GM12878 (cell line): ENCODE measurements at regions not wholly inside any gene's neighbourhood (a gene's known extent, or its start where the extent isn't known, plus 50 kb on each side); places are given as distances from the start of the nearest gene placed in this dataset.

Experiments
- ATAC-seq: fragments of 200-7000 bp; cut with Tn5 transposase; 3 replicates; pipeline ENCODE4 v1.9.1; 2020; ENCODE audit warnings: mild to moderate bottlenecking, moderate library complexity
- BruUV-seq: library from RNA; stranded (reverse); fragments of 400-500 nt; replicated peaks from 2 replicates; lab custom pipeline; 2021; lab: Mats Ljungman, UMichigan
- CTCF ChIA-PET: fragments of 300-600 bp; sonication (Branson Sonifier 250); formaldehyde crosslinking; extraction: SDS; loops from one replicate; lab custom pipeline; 2021; ENCODE audit warnings: inconsistent platforms; lab: Yijun Ruan, JAX
- POLR2A ChIA-PET: fragments of 350-600 bp; formaldehyde crosslinking; extraction: SDS; loops from one replicate; lab custom pipeline; 2021; ENCODE audit warnings: inconsistent platforms; lab: Charles Lee
- RAD21 ChIA-PET: fragments of 300-600 bp; sonication (Branson Sonifier 250); formaldehyde crosslinking; loops from one replicate; lab custom pipeline; 2023; ENCODE audit warnings: antibody characterized with exemption; ENCODE audit not compliant: unreplicated experiment; lab: Charles Lee
- SMC1A ChIA-PET: fragments of 300-600 bp; sonication (Branson Sonifier 250); formaldehyde crosslinking; loops from one replicate; lab custom pipeline; 2023; ENCODE audit not compliant: unreplicated experiment, uncharacterized antibody; lab: Charles Lee
- DNase-seq: peaks from one replicate; pipeline ENCODE4 v3.0.0-alpha.2; 2011; ENCODE audit warnings: low read depth, low spot score
- FAIRE-seq: peaks from 3 replicates; lab custom pipeline; 2011; peaks lifted over from hg19 to GRCh38; lab: Jason Lieb, UNC
- H2AFZ ChIP-seq: 2 replicates; pipeline ENCODE4 v1.6.0; 2011; ENCODE audit warnings: low read depth, low read length, control low read depth; ENCODE audit not compliant: control insufficient read depth
- H3K27ac ChIP-seq: 2 replicates; pipeline ENCODE4 v1.5.1; 2011; ENCODE audit warnings: control low read depth; ENCODE audit not compliant: control insufficient read depth, insufficient read depth
- H3K27me3 ChIP-seq, 2 experiments: replicated peaks in 1 of 2; 2 replicates each; pipeline versions ENCODE4 v1.6.0 to v1.6.1; 2011; ENCODE audit warnings: low read length in 1 of 2; ENCODE audit not compliant: control insufficient read depth in 2 of 2, insufficient read depth in 2 of 2
- H3K36me3 ChIP-seq, 2 experiments: 2 replicates each; pipeline ENCODE4 v1.5.1; 2011; ENCODE audit warnings: low read length in 1 of 2; ENCODE audit not compliant: control insufficient read depth in 2 of 2, insufficient read depth in 2 of 2
- H3K4me1 ChIP-seq: 2 replicates; pipeline ENCODE4 v1.6.1; 2011; ENCODE audit warnings: mild to moderate bottlenecking, low read length, moderate library complexity, mixed read lengths; ENCODE audit not compliant: control insufficient read depth, insufficient read depth
- H3K4me2 ChIP-seq: 2 replicates; pipeline ENCODE4 v1.6.0; 2011; ENCODE audit warnings: control low read depth; ENCODE audit not compliant: control insufficient read depth, insufficient read depth
- H3K4me3 ChIP-seq: fragments of 200-600 bp; sonication (generic); 2 replicates; pipeline ENCODE4 v1.5.1; 2016
- H3K79me2 ChIP-seq: 2 replicates; pipeline ENCODE4 v1.6.0; 2011; ENCODE audit warnings: low read length; ENCODE audit not compliant: control insufficient read depth, insufficient read depth
- H3K9ac ChIP-seq: 2 replicates; pipeline ENCODE4 v1.8.0; 2011; ENCODE audit warnings: low read length, control low read depth, mixed read lengths; ENCODE audit not compliant: control insufficient read depth, insufficient read depth
- H3K9me3 ChIP-seq: replicated peaks from 3 replicates; pipeline ENCODE4 v1.5.1; 2011; ENCODE audit warnings: mild to moderate bottlenecking, low read length; ENCODE audit not compliant: control insufficient read depth, insufficient read depth
- H4K20me1 ChIP-seq: 2 replicates; pipeline ENCODE4 v1.6.0; 2011; ENCODE audit not compliant: control insufficient read depth, insufficient read depth
- CHD2 ChIP-seq: IDR thresholded peaks from 2 replicates; pipeline ENCODE4 v1.6.1; 2011; ENCODE audit warnings: low read depth, low read length, improper control_type of control experiment, borderline replicate concordance
- MXI1 ChIP-seq: fragments of 150-350 bp; IDR thresholded peaks from 2 replicates; pipeline ENCODE4 v1.6.1; 2011; ENCODE audit warnings: low read depth, mild to moderate bottlenecking, inconsistent platforms, low read length, improper control_type of control experiment
- PAX5 ChIP-seq: IDR thresholded peaks from 2 replicates; pipeline ENCODE4 v1.6.1; 2011; ENCODE audit warnings: low read depth, low read length, borderline replicate concordance
- SUPT20H ChIP-seq: IDR thresholded peaks from 2 replicates; pipeline ENCODE4 v1.6.1; 2011; ENCODE audit warnings: low read depth, mild to moderate bottlenecking, low read length, moderate library complexity, borderline replicate concordance; ENCODE audit not compliant: control insufficient read depth
- WRNIP1 ChIP-seq: IDR thresholded peaks from 2 replicates; pipeline ENCODE4 v1.6.1; 2011; ENCODE audit warnings: low read depth, low read length, improper control_type of control experiment, borderline replicate concordance
- YY1 ChIP-seq: IDR thresholded peaks from 2 replicates; pipeline ENCODE4 v1.6.1; 2011; ENCODE audit warnings: low read depth, mild to moderate bottlenecking, low read length
- WGBS: methylation state at CpG from one replicate; pipeline ENCODE4 v1.1.6; 2016; ENCODE audit warnings: low lambda C conversion rate; ENCODE audit not compliant: insufficient replicate concordance, insufficient coverage; ENCODE audit errors: missing lambda C conversion rate; 5-methylcytosine and 5-hydroxymethylcytosine counted together
- in situ Hi-C: fragments of 300-500 bp; cut with MboI; formaldehyde crosslinking; loops from 9 replicates; pipeline ENCODE4 v1.14.3; 2018; ENCODE audit warnings: mixed read lengths
- intact Hi-C: fragments of 100-400 bp; cut with micrococcal nuclease; formaldehyde crosslinking; loops from one replicate; pipeline ENCODE4 v1.14.2; 2022; ENCODE audit not compliant: unreplicated experiment
- TF ChIP-seq, protein P1 (sequence below): fragments of 450-650 bp; IDR thresholded peaks from 2 replicates; pipeline ENCODE4 v1.6.1; 2018; ENCODE audit warnings: mild to moderate bottlenecking, low read depth, moderate library complexity; ENCODE audit not compliant: partially characterized antibody
- TF ChIP-seq, protein P2 (sequence below): IDR thresholded peaks from 2 replicates; pipeline ENCODE4 v1.6.1; 2012; ENCODE audit warnings: low read depth, low read length, improper control_type of control experiment
- TF ChIP-seq, protein P3 (sequence below), 3 experiments: IDR thresholded peaks in 2 of 3; conservative IDR thresholded peaks in 1 of 3; 2 replicates each; pipeline ENCODE4 v1.5.1; 2011; ENCODE audit warnings: low read depth in 3 of 3, low read length in 3 of 3, mild to moderate bottlenecking in 3 of 3, control low read depth in 2 of 3, moderate library complexity in 2 of 3, inconsistent platforms in 1 of 3, mixed read lengths in 1 of 3; ENCODE audit not compliant: control insufficient read depth in 2 of 3, insufficient read depth in 1 of 3; ENCODE audit errors: extremely low read depth in 1 of 3
- TF ChIP-seq, protein P4 (sequence below): fragments of 450-650 bp; IDR thresholded peaks from 2 replicates; pipeline ENCODE4 v1.6.1; 2018; ENCODE audit warnings: borderline replicate concordance, mild to moderate bottlenecking; ENCODE audit not compliant: partially characterized antibody
- TF ChIP-seq, protein P5 (sequence below): fragments of 450-650 bp; IDR thresholded peaks from 2 replicates; pipeline ENCODE4 v1.6.1; 2017; ENCODE audit warnings: low read depth, mild to moderate bottlenecking, moderate library complexity

DNA sequence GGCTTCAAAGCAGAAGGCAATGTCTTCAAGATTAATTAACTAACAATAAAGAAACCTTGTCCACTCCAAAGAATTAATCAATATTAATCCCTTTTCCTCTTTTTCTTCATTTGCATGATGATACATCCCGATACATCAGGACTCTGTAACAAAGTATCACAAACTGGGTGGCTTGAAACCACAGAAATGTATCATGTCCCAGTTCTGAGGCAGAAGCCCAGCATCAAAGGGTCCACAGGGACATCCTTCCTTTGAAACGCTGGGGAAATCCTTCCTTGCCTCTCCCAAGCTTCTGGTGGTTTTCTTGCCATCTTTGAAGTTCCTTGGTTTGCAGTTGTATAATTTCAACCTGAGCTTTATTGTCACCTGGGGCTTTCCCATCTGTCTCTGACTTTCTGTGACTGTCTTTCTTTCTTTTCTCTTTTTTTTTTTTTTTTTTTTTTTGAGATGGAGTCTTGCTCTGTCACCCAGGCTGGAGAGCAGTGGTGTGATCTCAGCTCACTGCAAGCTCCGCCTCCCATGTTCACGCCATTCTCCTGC lies 210.2 kb upstream of the ADARB2 start:
- Histone ChIP-seq H2AFZ (no peak overlapping the region), H3K4me2 (no peak overlapping the region)
- in situ Hi-C loops: no loop called here
- POLR2A ChIA-PET: no interaction called here
- TF ChIP-seq PAX5: no peak
- TF ChIP-seq, protein P1, sequence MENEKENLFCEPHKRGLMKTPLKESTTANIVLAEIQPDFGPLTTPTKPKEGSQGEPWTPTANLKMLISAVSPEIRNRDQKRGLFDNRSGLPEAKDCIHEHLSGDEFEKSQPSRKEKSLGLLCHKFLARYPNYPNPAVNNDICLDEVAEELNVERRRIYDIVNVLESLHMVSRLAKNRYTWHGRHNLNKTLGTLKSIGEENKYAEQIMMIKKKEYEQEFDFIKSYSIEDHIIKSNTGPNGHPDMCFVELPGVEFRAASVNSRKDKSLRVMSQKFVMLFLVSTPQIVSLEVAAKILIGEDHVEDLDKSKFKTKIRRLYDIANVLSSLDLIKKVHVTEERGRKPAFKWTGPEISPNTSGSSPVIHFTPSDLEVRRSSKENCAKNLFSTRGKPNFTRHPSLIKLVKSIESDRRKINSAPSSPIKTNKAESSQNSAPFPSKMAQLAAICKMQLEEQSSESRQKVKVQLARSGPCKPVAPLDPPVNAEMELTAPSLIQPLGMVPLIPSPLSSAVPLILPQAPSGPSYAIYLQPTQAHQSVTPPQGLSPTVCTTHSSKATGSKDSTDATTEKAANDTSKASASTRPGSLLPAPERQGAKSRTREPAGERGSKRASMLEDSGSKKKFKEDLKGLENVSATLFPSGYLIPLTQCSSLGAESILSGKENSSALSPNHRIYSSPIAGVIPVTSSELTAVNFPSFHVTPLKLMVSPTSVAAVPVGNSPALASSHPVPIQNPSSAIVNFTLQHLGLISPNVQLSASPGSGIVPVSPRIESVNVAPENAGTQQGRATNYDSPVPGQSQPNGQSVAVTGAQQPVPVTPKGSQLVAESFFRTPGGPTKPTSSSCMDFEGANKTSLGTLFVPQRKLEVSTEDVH: no peak
- TF ChIP-seq, protein P2, sequence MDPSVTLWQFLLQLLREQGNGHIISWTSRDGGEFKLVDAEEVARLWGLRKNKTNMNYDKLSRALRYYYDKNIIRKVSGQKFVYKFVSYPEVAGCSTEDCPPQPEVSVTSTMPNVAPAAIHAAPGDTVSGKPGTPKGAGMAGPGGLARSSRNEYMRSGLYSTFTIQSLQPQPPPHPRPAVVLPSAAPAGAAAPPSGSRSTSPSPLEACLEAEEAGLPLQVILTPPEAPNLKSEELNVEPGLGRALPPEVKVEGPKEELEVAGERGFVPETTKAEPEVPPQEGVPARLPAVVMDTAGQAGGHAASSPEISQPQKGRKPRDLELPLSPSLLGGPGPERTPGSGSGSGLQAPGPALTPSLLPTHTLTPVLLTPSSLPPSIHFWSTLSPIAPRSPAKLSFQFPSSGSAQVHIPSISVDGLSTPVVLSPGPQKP: no peak
- TF ChIP-seq, protein P3, sequence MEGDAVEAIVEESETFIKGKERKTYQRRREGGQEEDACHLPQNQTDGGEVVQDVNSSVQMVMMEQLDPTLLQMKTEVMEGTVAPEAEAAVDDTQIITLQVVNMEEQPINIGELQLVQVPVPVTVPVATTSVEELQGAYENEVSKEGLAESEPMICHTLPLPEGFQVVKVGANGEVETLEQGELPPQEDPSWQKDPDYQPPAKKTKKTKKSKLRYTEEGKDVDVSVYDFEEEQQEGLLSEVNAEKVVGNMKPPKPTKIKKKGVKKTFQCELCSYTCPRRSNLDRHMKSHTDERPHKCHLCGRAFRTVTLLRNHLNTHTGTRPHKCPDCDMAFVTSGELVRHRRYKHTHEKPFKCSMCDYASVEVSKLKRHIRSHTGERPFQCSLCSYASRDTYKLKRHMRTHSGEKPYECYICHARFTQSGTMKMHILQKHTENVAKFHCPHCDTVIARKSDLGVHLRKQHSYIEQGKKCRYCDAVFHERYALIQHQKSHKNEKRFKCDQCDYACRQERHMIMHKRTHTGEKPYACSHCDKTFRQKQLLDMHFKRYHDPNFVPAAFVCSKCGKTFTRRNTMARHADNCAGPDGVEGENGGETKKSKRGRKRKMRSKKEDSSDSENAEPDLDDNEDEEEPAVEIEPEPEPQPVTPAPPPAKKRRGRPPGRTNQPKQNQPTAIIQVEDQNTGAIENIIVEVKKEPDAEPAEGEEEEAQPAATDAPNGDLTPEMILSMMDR (IDR thresholded peaks at IDR 0.05 in 2 of 3, conservative IDR thresholded peaks at IDR 0.05 in 1 of 3; ENCODE audit: control insufficient read depth in 2 of 3, extremely low read depth in 1 of 3, insufficient read depth in 1 of 3, low read depth in 3 of 3, low read length in 3 of 3): no peak
- TF ChIP-seq, protein P4, sequence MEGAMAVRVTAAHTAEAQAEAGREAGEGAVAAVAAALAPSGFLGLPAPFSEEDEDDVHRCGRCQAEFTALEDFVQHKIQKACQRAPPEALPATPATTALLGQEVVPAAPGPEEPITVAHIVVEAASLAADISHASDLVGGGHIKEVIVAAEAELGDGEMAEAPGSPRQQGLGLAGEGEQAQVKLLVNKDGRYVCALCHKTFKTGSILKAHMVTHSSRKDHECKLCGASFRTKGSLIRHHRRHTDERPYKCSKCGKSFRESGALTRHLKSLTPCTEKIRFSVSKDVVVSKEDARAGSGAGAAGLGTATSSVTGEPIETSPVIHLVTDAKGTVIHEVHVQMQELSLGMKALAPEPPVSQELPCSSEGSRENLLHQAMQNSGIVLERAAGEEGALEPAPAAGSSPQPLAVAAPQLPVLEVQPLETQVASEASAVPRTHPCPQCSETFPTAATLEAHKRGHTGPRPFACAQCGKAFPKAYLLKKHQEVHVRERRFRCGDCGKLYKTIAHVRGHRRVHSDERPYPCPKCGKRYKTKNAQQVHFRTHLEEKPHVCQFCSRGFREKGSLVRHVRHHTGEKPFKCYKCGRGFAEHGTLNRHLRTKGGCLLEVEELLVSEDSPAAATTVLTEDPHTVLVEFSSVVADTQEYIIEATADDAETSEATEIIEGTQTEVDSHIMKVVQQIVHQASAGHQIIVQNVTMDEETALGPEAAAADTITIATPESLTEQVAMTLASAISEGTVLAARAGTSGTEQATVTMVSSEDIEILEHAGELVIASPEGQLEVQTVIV: no peak
- no peak for TF ChIP-seq WRNIP1
- TF ChIP-seq CHD2: no peak
- TF ChIP-seq, protein P5, sequence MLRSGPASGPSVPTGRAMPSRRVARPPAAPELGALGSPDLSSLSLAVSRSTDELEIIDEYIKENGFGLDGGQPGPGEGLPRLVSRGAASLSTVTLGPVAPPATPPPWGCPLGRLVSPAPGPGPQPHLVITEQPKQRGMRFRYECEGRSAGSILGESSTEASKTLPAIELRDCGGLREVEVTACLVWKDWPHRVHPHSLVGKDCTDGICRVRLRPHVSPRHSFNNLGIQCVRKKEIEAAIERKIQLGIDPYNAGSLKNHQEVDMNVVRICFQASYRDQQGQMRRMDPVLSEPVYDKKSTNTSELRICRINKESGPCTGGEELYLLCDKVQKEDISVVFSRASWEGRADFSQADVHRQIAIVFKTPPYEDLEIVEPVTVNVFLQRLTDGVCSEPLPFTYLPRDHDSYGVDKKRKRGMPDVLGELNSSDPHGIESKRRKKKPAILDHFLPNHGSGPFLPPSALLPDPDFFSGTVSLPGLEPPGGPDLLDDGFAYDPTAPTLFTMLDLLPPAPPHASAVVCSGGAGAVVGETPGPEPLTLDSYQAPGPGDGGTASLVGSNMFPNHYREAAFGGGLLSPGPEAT: no peak
- TF ChIP-seq YY1: no peak
- no peak for TF ChIP-seq MXI1
- no peak for TF ChIP-seq SUPT20H
- TF ChIP-seq, all 136 proteins: peak for 0
- CTCF ChIA-PET: no interaction called here
- Histone ChIP-seq H3K27ac (no peak overlapping the region), H3K9ac (no peak overlapping the region), H4K20me1 (no peaks in the 10 kb centered on the region), H3K4me3 (no peak overlapping the region), H3K27me3 (no peaks in the 10 kb centered on the region), H3K4me1 (no peaks in the 10 kb centered on the region), H3K79me2 (no peaks in the 10 kb centered on the region), H3K36me3 (no peaks in the 10 kb centered on the region), H3K9me3 (no peaks in the 10 kb centered on the region)
- no peak for FAIRE-seq
- no peak for DNase-seq
- RAD21 ChIA-PET: no interaction called here
- no peak for ATAC-seq
- intact Hi-C loops: no loop called here
- no TSS peak for BruUV-seq
- 37% methylated on average over 4 of the region's 4 CpGs for WGBS
- SMC1A ChIA-PET: no interaction called here
